IPS DF 6.9 (cell line): ENCODE measurements at regions not wholly inside any gene's neighbourhood (a gene's known extent, or its start where the extent isn't known, plus 50 kb on each side); places are given as distances from the start of the nearest gene placed in this dataset.

Source experiments
- DNase-seq: peaks from one replicate; pipeline ENCODE4 v3.0.0-alpha.2; 2013; ENCODE audit warnings: low read depth, low spot score
- H3K27ac ChIP-seq: one replicate; pipeline ENCODE4 v1.5.1; 2013; ENCODE audit warnings: low read length, control low read depth
- H3K27me3 ChIP-seq: 2 replicates; pipeline ENCODE4 v1.6.1; 2013; ENCODE audit warnings: mild to moderate bottlenecking, low read length; ENCODE audit not compliant: control insufficient read depth, insufficient read depth
- H3K36me3 ChIP-seq: 2 replicates; pipeline ENCODE4 v1.6.1; 2013; ENCODE audit warnings: low read length; ENCODE audit not compliant: control insufficient read depth, insufficient read depth
- H3K4me1 ChIP-seq: 2 replicates; pipeline ENCODE4 v1.6.1; 2013; ENCODE audit warnings: low read length; ENCODE audit not compliant: control insufficient read depth, insufficient read depth
- H3K4me3 ChIP-seq: 2 replicates; pipeline ENCODE4 v1.5.1; 2013; ENCODE audit warnings: mild to moderate bottlenecking, low read length
- H3K9me3 ChIP-seq: 2 replicates; pipeline ENCODE4 v1.6.1; 2013; ENCODE audit warnings: low read length, inconsistent platforms; ENCODE audit not compliant: control insufficient read depth, insufficient read depth
- WGBS: extraction: QIAGEN DNeasy Blood & Tissue Kit; methylation state at CpG from one replicate; pipeline ENCODE4 v1.1.7; 2013; ENCODE audit warnings: mixed read lengths, missing lambda C conversion rate; ENCODE audit not compliant: insufficient read length, insufficient coverage; 5-methylcytosine and 5-hydroxymethylcytosine counted together

DNA sequence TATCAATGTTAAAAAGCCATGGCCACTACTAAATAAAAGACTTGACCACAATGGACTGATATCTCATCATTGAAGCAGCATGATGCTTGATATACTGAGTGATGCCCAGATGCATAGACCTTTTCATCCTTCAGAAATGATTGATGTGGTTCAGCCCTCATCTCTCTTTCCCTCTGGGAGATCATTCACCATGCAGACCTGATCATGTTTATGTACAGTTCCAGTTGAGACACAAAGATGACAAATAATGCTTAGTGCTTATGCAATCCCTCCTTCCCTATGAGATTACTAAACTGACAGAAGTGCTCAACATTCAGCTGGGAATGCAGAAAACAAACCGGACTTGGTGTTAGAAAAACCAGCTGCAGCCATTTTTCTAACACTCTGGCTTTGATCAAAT lies 91.9 kb upstream of the TLR4 start:
- no CpG with 5 or more reads among the region's 1 CpG for WGBS

DNA sequence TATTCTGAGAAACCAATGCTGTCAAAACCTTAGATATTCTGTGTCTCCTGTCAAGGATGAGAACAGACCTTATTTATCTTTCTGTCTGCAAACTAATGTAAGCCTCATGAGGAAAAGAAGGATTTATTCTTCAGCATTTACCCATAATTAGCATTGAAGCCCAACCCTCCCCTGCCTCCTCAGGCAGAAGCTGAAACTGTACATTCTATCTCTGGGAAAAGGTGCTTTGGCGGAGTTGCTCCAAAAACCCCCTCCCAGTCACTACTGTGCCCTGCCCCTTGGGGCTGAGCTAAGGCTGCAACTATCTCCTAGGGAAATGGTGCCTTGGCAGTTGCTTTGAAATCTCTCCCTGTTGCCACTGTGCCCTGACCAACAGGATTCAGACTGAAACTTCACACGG lies 106.2 kb upstream of the TLR4 start:
- no peaks in the 10 kb centered on the region for H3K27me3 ChIP-seq
- no peak overlapping the region for H3K27ac ChIP-seq
- no peaks in the 10 kb centered on the region for H3K36me3 ChIP-seq
- WGBS, result no CpG with 5 or more reads among the region's 2 CpGs
- H3K9me3 ChIP-seq, result no peaks in the 10 kb centered on the region; the same call in 1 of the 2 replicates
- DNase-seq, result no peak
- H3K4me1 ChIP-seq, result peaks cover 2% of the 10 kb centered on the region; the same call in 1 of the 2 replicates
- H3K4me3 ChIP-seq, result no peak overlapping the region

More for the DNA sequence above, 91.9 kb upstream of the TLR4 start:
- Histone ChIP-seq H3K27ac (no peak overlapping the region), H3K4me3 (no peak overlapping the region), H3K27me3 (no peaks in the 10 kb centered on the region), H3K36me3 (no peaks in the 10 kb centered on the region), H3K9me3 (no peaks in the 10 kb centered on the region), H3K4me1 (no peaks in the 10 kb centered on the region)
- no peak for DNase-seq

DNA sequence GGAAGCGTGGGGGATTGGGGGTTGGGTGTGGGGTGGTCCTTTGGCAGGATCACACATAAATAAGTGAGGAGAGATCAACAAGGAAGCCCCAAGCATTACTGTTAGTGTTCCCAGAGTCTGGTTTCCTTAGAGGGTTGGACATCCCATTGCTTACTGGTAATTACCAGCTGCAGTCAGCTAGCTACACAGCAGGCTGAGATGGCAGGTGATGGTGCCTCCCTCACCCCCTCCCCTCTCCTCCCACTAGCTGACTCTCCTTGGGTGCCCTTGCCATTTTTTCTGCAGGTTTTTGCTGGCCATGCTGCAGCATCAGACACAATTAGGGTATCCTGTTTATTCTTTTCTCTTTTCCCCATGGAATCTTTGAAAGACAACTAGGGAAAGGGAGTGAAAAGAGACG lies 107.5 kb upstream of the TLR4 start:
- Histone ChIP-seq H3K9me3 (no peaks in the 10 kb centered on the region; the same call in 1 of the 2 replicates), H3K27ac (no peak overlapping the region), H3K27me3 (no peaks in the 10 kb centered on the region), H3K4me3 (no peak overlapping the region), H3K4me1 (peaks cover 2% of the 10 kb centered on the region; the same call in 1 of the 2 replicates), H3K36me3 (no peaks in the 10 kb centered on the region)
- DNase-seq, result no peak
- WGBS, result no CpG with 5 or more reads among the region's 2 CpGs

DNA sequence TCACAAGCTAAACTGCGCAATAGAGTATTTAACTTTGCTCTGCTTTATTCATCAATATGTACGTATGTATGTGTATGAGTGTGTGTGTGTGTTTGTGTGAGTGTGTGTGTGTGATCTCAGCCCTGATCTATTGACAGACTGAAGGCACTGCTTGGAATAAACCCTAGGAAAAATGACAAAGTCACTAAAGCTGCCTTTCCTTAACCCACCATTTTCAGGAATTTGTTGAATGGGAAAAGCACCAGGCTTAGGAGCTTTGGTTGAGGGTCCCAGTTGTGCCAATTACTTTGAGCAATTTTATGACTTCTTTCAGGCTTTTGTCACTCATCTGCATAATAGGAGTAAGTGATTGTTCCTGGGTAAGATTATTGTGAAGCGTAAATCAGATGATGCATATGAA lies 108.6 kb upstream of the TLR4 start:
- no peaks in the 10 kb centered on the region for H3K27me3 ChIP-seq
- no peak overlapping the region for H3K4me3 ChIP-seq
- no peak overlapping the region for H3K27ac ChIP-seq
- H3K9me3 ChIP-seq, result no peaks in the 10 kb centered on the region; the same call in 1 of the 2 replicates
- DNase-seq, result no peak
- no CpG with 5 or more reads among the region's 3 CpGs for WGBS
- H3K4me1 ChIP-seq, result peaks cover 2% of the 10 kb centered on the region; the same call in 1 of the 2 replicates
- no peaks in the 10 kb centered on the region for H3K36me3 ChIP-seq

DNA sequence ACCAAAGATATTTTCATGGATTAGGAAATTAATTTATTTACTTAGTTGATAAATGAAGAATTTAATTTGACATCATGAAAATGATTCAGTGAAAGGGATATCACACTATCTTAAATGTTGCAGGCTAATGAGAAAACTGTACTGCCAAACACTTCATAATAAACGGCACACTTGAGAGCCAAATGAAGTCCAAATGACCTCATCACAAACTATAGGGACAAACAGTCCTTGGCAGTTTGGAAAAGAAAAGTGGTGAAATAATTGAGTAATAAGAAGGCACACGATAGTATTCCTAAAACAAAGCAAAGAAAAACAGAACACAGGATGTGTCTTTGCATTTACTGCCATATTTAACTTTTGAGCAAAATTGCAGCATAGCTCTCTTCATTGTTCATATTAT lies 116.9 kb upstream of the TLR4 start:
- no peaks in the 10 kb centered on the region for H3K27me3 ChIP-seq
- no CpG with 5 or more reads among the region's 2 CpGs for WGBS
- H3K4me1 ChIP-seq, result no peaks in the 10 kb centered on the region
- DNase-seq, result no peak
- H3K36me3 ChIP-seq, result no peaks in the 10 kb centered on the region
- H3K9me3 ChIP-seq, result no peaks in the 10 kb centered on the region
- H3K4me3 ChIP-seq, result no peak overlapping the region
- no peak overlapping the region for H3K27ac ChIP-seq

DNA sequence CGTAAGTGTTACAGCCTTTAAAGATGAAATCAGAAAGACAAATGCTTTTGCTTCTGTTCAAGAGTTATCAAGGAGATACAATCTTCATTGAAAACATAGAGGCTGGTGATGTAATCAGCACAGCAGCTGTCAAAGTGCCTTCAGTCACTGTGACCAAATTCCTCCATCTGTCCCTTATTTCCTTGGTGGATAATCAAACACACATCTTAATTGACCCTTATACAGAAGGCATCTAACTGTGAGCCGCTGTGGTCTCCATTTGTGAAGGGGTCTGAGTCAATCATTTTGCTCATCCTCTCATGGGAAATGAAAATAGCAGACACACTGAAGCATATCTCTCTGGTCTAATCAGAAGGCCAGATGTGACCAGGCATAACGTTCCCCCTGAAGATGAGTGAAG lies 130.1 kb upstream of the TLR4 start:
- DNase-seq, result no peak
- H3K27ac ChIP-seq, result no peak overlapping the region
- no peaks in the 10 kb centered on the region for H3K36me3 ChIP-seq
- no peaks in the 10 kb centered on the region for H3K4me1 ChIP-seq
- no CpG with 5 or more reads among the region's 3 CpGs for WGBS
- no peaks in the 10 kb centered on the region for H3K9me3 ChIP-seq
- no peaks in the 10 kb centered on the region for H3K27me3 ChIP-seq
- H3K4me3 ChIP-seq, result no peak overlapping the region

DNA sequence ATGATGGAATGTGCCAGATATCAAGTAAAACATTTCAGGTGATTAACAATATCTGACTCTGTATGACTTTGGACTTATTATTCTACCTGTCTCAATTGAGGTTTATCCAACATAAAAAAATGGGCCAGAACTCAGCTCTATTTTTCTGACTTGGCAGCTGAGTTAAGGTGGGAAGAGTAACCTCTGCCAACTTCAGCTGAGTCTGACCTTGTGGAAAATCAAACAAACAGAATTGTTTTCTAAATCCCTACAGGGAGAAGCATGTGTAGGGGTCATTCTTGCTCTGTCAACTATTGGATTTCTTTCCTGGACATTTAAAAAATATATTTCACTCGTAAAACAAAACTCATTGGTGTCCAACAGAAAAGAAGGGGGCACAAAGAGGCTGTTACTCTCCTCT lies 139.4 kb upstream of the TLR4 start:
- H3K36me3 ChIP-seq, result no peaks in the 10 kb centered on the region
- H3K4me1 ChIP-seq, result no peaks in the 10 kb centered on the region
- WGBS, result no CpG with 5 or more reads among the region's 1 CpG
- H3K27me3 ChIP-seq, result no peaks in the 10 kb centered on the region
- H3K27ac ChIP-seq, result no peak overlapping the region
- H3K9me3 ChIP-seq, result no peaks in the 10 kb centered on the region
- H3K4me3 ChIP-seq, result no peak overlapping the region
- DNase-seq, result no peak

DNA sequence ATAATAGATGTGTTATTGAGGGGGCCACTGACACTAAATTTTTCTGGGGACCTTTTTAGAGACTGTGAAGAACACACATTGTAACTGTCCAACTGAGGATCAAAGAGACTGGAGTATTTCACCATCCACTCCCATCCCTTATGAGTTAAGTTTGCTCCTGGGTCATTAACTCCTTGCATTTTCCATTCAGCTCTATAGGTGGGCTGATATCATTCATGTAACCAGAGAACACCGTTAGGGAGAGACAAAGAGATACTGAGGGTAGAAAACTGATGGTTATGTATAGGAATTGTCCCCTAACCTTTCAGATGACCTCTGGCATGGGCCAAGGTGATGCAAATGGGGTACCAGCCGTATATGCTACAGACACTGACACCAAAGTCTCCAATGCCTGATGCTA lies 142.4 kb upstream of the TLR4 start:
- no peaks in the 10 kb centered on the region for H3K4me1 ChIP-seq
- no peak for DNase-seq
- no peak overlapping the region for H3K4me3 ChIP-seq
- no peak overlapping the region for H3K27ac ChIP-seq
- no peaks in the 10 kb centered on the region for H3K36me3 ChIP-seq
- H3K27me3 ChIP-seq, result no peaks in the 10 kb centered on the region
- no peaks in the 10 kb centered on the region for H3K9me3 ChIP-seq
- WGBS, result no CpG with 5 or more reads among the region's 2 CpGs

DNA sequence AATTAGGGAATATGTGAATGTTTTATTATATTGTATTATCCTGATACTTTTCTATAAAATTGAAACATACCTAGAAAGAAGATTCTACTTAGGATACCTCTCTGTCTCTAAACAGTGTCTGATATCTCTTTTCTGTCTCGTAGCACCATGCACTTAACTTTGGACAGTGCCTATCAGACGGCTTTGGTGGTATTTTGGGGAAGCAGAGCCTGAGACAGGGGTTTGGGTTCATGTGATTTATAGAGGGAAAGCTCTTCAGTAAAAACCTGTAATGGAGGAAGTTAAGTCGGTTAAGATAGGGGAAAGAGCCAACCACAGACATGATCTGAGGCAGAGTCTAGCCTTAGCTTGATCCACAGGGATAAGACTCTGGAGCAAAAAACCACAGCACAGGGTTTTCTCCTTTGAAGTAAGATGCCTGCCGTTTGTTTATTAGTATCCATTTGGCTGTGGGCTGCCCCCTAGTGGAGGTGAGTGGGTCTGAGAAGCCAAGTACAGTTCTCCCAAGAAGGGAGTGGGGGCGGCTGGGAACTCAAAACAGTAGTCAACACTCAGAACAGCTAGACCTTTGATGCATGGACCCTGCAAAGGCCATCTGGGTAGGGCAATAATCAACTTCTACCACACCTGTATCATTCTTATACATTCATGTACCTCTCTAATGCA lies 141.2 kb upstream of the ASTN2 start:
- Histone ChIP-seq H3K36me3 (no peaks in the 10 kb centered on the region), H3K27me3 (no peaks in the 10 kb centered on the region), H3K4me3 (no peak overlapping the region), H3K4me1 (no peaks in the 10 kb centered on the region), H3K27ac (no peak overlapping the region), H3K9me3 (no peaks in the 10 kb centered on the region)
- no peak for DNase-seq
- no CpG with 5 or more reads among the region's 5 CpGs for WGBS

DNA sequence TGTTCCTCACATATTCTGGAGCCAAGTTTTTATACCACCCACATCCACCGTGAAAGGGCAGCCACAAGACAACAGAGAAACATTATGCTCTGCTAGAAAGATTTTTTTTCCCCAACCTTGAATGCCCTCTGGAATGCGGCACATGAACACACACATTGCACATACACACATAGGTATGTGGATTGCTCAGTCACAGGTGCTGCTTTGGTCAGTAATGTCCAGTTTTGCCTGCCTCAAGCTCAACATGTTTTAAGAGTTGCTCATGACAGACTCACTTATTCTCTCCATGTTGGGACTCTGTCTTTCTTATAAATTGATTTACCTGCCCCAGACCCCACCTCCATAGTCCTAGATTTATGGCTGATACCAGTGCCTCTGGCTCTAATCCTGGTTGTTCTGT lies 138.0 kb upstream of the ASTN2 start:
- H3K9me3 ChIP-seq, result no peaks in the 10 kb centered on the region
- no peak for DNase-seq
- H3K27ac ChIP-seq, result no peak overlapping the region
- no CpG with 5 or more reads among the region's 2 CpGs for WGBS
- H3K4me3 ChIP-seq, result no peak overlapping the region
- H3K27me3 ChIP-seq, result no peaks in the 10 kb centered on the region
- H3K4me1 ChIP-seq, result no peaks in the 10 kb centered on the region; the same call in 1 of the 2 replicates
- no peaks in the 10 kb centered on the region for H3K36me3 ChIP-seq

DNA sequence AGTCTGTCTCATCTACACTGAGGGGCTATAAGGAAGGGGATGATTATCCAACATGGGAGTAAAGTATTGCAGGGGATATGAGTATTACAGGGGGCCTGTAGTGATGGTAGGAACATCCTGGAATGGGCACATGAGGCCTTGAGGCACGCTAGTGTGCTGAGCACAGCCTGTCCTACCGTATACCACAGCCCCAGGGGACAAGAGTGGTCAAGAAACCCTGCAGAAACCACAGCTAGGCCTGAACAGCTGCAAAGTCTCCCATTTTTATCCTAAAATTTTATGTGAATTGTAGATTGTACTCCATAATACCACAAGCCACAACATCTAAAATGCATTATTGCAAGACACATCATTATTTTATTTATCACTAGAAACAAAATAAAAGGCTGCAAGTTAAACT lies 136.3 kb upstream of the ASTN2 start:
- no peak for DNase-seq
- H3K9me3 ChIP-seq, result no peaks in the 10 kb centered on the region
- no peaks in the 10 kb centered on the region for H3K27me3 ChIP-seq
- H3K4me3 ChIP-seq, result no peak overlapping the region
- no peaks in the 10 kb centered on the region for H3K36me3 ChIP-seq
- H3K27ac ChIP-seq, result no peak overlapping the region
- no peaks in the 10 kb centered on the region; the same call in 1 of the 2 replicates for H3K4me1 ChIP-seq
- WGBS, result no CpG with 5 or more reads among the region's 2 CpGs
